SK-N-SH (cell line): ENCODE measurements at regions not wholly inside any gene's neighbourhood (a gene's known extent, or its start where the extent isn't known, plus 50 kb on each side); places are given as distances from the start of the nearest gene placed in this dataset.

Source experiments
- CTCF ChIA-PET: fragments of 300-600, 350-600 bp; formaldehyde crosslinking; extraction: SDS; loops from one replicate; lab custom pipeline; 2021; lab: Yijun Ruan, JAX
- POLR2A ChIA-PET: fragments of 350-600 bp; sonication (Branson Sonifier 250); formaldehyde crosslinking; extraction: SDS; loops from one replicate; lab custom pipeline; 2020; ENCODE audit warnings: antibody characterized with exemption, inconsistent platforms; lab: Yijun Ruan, JAX
- DNase-seq: peaks from one replicate; pipeline ENCODE4 v3.0.0; 2012
- H2AFZ ChIP-seq: fragments of 200-600 bp; sonication (generic); 2 replicates; pipeline ENCODE4 v1.8.1; 2016; ENCODE audit warnings: antibody characterized with exemption, mild to moderate bottlenecking, low read depth
- H3F3A ChIP-seq: fragments of 200-600 bp; sonication (generic); replicated peaks from 2 replicates; pipeline ENCODE3; 2016; ENCODE audit warnings: antibody characterized with exemption, mild to moderate bottlenecking; ENCODE audit not compliant: insufficient read depth
- H3K27ac ChIP-seq, 2 experiments: fragments of 200-500 bp in 1 of 2; fragments of 200-600 bp in 1 of 2; sonication (Bioruptor generic) in 1 of 2; sonication (generic), shearing (Covaris generic) in 1 of 2; 2 replicates each; pipeline versions ENCODE4 v1.5.1 to v1.6.1; 2014 to 2016; ENCODE audit warnings: low read depth in 2 of 2, inconsistent platforms in 1 of 2, low read length in 1 of 2, mild to moderate bottlenecking in 1 of 2, mixed read lengths in 1 of 2
- H3K27me3 ChIP-seq: fragments of 200-600 bp; sonication (generic), shearing (Covaris generic); 2 replicates; pipeline ENCODE4 v1.6.1; 2016; ENCODE audit warnings: mixed run types; ENCODE audit not compliant: insufficient read depth
- H3K36me3 ChIP-seq, 2 experiments: fragments of 200-500 bp in 1 of 2; fragments of 200-600 bp in 1 of 2; sonication (Bioruptor generic) in 1 of 2; sonication (generic) in 1 of 2; replicated peaks in 1 of 2; 2 replicates each; pipeline versions ENCODE3 to v1.5.1; 2014 to 2016; ENCODE audit warnings: low read length in 1 of 2, mild to moderate bottlenecking in 1 of 2; ENCODE audit not compliant: insufficient read depth in 2 of 2, control insufficient read depth in 1 of 2
- H3K4me1 ChIP-seq, 2 experiments: fragments of 200-500 bp in 1 of 2; fragments of 200-600 bp in 1 of 2; sonication (Bioruptor generic) in 1 of 2; sonication (generic), shearing (Covaris generic) in 1 of 2; 2 replicates each; pipeline versions ENCODE4 v1.5.1 to v1.6.1; 2014 to 2016; ENCODE audit warnings: low read depth in 1 of 2, low read length in 1 of 2, mixed run types in 1 of 2; ENCODE audit not compliant: insufficient read depth in 2 of 2, control insufficient read depth in 1 of 2
- H3K4me2 ChIP-seq: fragments of 200-600 bp; sonication (generic), shearing (Covaris generic); 2 replicates; pipeline ENCODE4 v1.6.1; 2017; ENCODE audit warnings: mixed run types
- H3K4me3 ChIP-seq, 2 experiments: fragments of 200-500 bp in 1 of 2; fragments of 200-600 bp in 1 of 2; sonication (Bioruptor generic) in 1 of 2; sonication (generic), shearing (Covaris generic) in 1 of 2; 2 replicates each; pipeline versions ENCODE4 v1.5.1 to v1.8.1; 2014 to 2016; ENCODE audit warnings: low read depth in 2 of 2, inconsistent platforms in 1 of 2, low read length in 1 of 2, mild to moderate bottlenecking in 1 of 2, mixed read lengths in 1 of 2, moderate library complexity in 1 of 2
- H3K79me2 ChIP-seq: fragments of 200-600 bp; sonication (generic); 2 replicates; pipeline ENCODE4 v1.8.1; 2017; ENCODE audit warnings: mild to moderate bottlenecking; ENCODE audit not compliant: insufficient read depth
- H3K9ac ChIP-seq: fragments of 200-600 bp; sonication (generic); 2 replicates; pipeline ENCODE4 v1.6.1; 2017; ENCODE audit warnings: mixed run types
- H3K9me2 ChIP-seq: fragments of 200-600 bp; sonication (generic); 2 replicates; pipeline ENCODE4 v1.6.1; 2017; ENCODE audit warnings: mixed run types
- H3K9me3 ChIP-seq: fragments of 200-600 bp; sonication (generic); 2 replicates; pipeline ENCODE4 v1.6.1; 2017; ENCODE audit warnings: mixed run types, mild to moderate bottlenecking, moderate library complexity
- H4K20me1 ChIP-seq: fragments of 200-600 bp; sonication (generic); 2 replicates; pipeline ENCODE4 v1.6.1; 2017; ENCODE audit warnings: mild to moderate bottlenecking, mixed run types; ENCODE audit not compliant: insufficient read depth
- ELF1 ChIP-seq: IDR thresholded peaks from 2 replicates; pipeline ENCODE4 v1.4.0; 2012
- FOSL2 ChIP-seq: IDR thresholded peaks from 2 replicates; pipeline ENCODE4 v1.4.0; 2012; ENCODE audit warnings: low read depth, mild to moderate bottlenecking, moderate library complexity, borderline replicate concordance
- FOXJ3 ChIP-seq: sonication (generic); formaldehyde crosslinking; IDR thresholded peaks from 2 replicates; pipeline ENCODE4 v1.5.1; 2020; ENCODE audit warnings: mild to moderate bottlenecking, missing genetic modification reagents
- GATA2 ChIP-seq: sonication (generic); formaldehyde crosslinking; IDR thresholded peaks from 2 replicates; pipeline ENCODE4 v1.5.0; 2020; ENCODE audit warnings: mild to moderate bottlenecking, missing genetic modification reagents
- NRF1 ChIP-seq: IDR thresholded peaks from 2 replicates; pipeline ENCODE4 v1.6.1; 2012; ENCODE audit warnings: low read depth, mild to moderate bottlenecking, low read length
- POLR2AphosphoS5 ChIP-seq: IDR thresholded peaks from 2 replicates; pipeline ENCODE4 v1.6.1; 2012; ENCODE audit warnings: low read depth, low read length
- SMC3 ChIP-seq: IDR thresholded peaks from 2 replicates; pipeline ENCODE4 v1.6.1; 2012; ENCODE audit warnings: low read depth, low read length, improper control_type of control experiment
- TAF1 ChIP-seq: IDR thresholded peaks from 2 replicates; pipeline ENCODE4 v1.6.1; 2012; ENCODE audit warnings: low read depth, mild to moderate bottlenecking, low read length, moderate library complexity, borderline replicate concordance
- TCF12 ChIP-seq: IDR thresholded peaks from 2 replicates; pipeline ENCODE4 v1.4.0; 2012
- YY1 ChIP-seq: IDR thresholded peaks from 2 replicates; pipeline ENCODE4 v1.4.0; 2012; ENCODE audit warnings: low read depth, mild to moderate bottlenecking
- WGBS: methylation state at CpG from one replicate; pipeline ENCODE4 v1.1.6; 2017; ENCODE audit warnings: low lambda C conversion rate; 5-methylcytosine and 5-hydroxymethylcytosine counted together
- TF ChIP-seq, protein P1 (sequence below): fragments of 200-600 bp; sonication (generic); IDR thresholded peaks from 2 replicates; pipeline ENCODE4 v1.6.1; 2017; ENCODE audit warnings: antibody characterized with exemption, mild to moderate bottlenecking, moderate library complexity
- TF ChIP-seq, protein P2 (sequence below): IDR thresholded peaks from 2 replicates; pipeline ENCODE4; 2012
- TF ChIP-seq, protein P3 (sequence below): IDR thresholded peaks from 2 replicates; pipeline ENCODE4 v1.4.0; 2012; ENCODE audit warnings: low read depth, borderline replicate concordance
- TF ChIP-seq, protein P4 (sequence below): IDR thresholded peaks from 2 replicates; pipeline ENCODE4 v1.4.0; 2012; ENCODE audit warnings: low read depth
- TF ChIP-seq, protein P5 (sequence below): fragments of 150-350 bp; IDR thresholded peaks from 2 replicates; pipeline ENCODE4 v1.6.1; 2017; ENCODE audit warnings: antibody characterized with exemption, low read length, low read depth, borderline replicate concordance

DNA sequence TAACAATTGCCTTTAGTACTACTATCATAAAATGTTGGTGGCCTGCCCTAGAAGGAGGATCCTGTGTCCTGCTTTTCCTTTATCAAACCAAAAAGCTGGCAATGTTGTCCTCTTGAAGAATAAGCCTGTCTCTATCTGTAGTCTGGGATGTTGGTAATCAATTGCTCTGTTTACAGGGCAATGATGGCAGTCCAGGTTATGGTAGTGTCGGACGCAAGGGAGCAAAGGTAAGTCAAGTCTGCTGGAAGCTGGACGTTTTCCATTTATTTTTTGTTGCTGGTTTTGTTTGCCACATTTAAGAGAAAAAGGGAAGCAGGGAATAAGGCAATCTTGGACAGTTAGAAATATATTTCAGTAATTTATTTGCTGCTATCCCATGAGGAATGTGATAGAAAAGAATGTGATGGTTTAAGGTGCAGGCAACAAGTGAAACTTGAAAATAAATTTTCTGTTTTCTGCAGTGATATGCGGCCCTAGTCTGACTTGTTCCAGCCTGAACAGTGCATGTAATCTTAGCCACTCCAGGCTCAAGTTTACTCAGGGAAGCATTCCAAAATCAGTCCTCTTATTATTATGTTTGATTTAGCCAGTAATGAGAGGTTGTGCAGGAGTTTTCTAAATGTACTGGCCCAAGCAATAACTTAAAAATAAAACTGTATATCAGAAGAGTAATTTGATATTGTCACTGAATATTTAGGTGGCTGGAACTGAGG lies 110.3 kb downstream of the COL6A6 start:
- no peaks in the 10 kb centered on the region for H3K9me2 ChIP-seq
- ChIA-PET POLR2A (no interaction called here), CTCF (no interaction called here)
- no peaks in the 10 kb centered on the region for H3F3A ChIP-seq
- TF ChIP-seq POLR2AphosphoS5 (no peak), TCF12 (no peak), NRF1 (no peak), TAF1 (no peak), YY1 (no peak), ELF1 (no peak), FOSL2 (no peak), FOXJ3 (CRISPR knock-in tag) (no peak), SMC3 (no peak), GATA2 (no peak)
- TF ChIP-seq, protein P1, sequence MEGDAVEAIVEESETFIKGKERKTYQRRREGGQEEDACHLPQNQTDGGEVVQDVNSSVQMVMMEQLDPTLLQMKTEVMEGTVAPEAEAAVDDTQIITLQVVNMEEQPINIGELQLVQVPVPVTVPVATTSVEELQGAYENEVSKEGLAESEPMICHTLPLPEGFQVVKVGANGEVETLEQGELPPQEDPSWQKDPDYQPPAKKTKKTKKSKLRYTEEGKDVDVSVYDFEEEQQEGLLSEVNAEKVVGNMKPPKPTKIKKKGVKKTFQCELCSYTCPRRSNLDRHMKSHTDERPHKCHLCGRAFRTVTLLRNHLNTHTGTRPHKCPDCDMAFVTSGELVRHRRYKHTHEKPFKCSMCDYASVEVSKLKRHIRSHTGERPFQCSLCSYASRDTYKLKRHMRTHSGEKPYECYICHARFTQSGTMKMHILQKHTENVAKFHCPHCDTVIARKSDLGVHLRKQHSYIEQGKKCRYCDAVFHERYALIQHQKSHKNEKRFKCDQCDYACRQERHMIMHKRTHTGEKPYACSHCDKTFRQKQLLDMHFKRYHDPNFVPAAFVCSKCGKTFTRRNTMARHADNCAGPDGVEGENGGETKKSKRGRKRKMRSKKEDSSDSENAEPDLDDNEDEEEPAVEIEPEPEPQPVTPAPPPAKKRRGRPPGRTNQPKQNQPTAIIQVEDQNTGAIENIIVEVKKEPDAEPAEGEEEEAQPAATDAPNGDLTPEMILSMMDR, result no peak
- TF ChIP-seq, protein P2, sequence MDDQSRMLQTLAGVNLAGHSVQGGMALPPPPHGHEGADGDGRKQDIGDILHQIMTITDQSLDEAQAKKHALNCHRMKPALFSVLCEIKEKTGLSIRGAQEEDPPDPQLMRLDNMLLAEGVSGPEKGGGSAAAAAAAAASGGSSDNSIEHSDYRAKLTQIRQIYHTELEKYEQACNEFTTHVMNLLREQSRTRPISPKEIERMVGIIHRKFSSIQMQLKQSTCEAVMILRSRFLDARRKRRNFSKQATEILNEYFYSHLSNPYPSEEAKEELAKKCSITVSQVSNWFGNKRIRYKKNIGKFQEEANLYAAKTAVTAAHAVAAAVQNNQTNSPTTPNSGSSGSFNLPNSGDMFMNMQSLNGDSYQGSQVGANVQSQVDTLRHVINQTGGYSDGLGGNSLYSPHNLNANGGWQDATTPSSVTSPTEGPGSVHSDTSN, result no peak
- TF ChIP-seq, protein P3, sequence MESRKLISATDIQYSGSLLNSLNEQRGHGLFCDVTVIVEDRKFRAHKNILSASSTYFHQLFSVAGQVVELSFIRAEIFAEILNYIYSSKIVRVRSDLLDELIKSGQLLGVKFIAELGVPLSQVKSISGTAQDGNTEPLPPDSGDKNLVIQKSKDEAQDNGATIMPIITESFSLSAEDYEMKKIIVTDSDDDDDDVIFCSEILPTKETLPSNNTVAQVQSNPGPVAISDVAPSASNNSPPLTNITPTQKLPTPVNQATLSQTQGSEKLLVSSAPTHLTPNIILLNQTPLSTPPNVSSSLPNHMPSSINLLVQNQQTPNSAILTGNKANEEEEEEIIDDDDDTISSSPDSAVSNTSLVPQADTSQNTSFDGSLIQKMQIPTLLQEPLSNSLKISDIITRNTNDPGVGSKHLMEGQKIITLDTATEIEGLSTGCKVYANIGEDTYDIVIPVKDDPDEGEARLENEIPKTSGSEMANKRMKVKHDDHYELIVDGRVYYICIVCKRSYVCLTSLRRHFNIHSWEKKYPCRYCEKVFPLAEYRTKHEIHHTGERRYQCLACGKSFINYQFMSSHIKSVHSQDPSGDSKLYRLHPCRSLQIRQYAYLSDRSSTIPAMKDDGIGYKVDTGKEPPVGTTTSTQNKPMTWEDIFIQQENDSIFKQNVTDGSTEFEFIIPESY, result no peak
- TF ChIP-seq, protein P4, sequence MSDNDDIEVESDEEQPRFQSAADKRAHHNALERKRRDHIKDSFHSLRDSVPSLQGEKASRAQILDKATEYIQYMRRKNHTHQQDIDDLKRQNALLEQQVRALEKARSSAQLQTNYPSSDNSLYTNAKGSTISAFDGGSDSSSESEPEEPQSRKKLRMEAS, result no peak
- TF ChIP-seq, protein P5, sequence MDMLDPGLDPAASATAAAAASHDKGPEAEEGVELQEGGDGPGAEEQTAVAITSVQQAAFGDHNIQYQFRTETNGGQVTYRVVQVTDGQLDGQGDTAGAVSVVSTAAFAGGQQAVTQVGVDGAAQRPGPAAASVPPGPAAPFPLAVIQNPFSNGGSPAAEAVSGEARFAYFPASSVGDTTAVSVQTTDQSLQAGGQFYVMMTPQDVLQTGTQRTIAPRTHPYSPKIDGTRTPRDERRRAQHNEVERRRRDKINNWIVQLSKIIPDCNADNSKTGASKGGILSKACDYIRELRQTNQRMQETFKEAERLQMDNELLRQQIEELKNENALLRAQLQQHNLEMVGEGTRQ, result no peak
- H3K4me1 ChIP-seq, result no peaks in the 10 kb centered on the region
- no peak overlapping the region for H3K27ac ChIP-seq
- DNase-seq, result no peak
- no peak overlapping the region for H3K4me2 ChIP-seq
- H2AFZ ChIP-seq, result no peak overlapping the region
- H3K4me3 ChIP-seq, result no peak overlapping the region
- no peaks in the 10 kb centered on the region for H3K27me3 ChIP-seq
- H3K9me3 ChIP-seq, result no peaks in the 10 kb centered on the region
- WGBS, result 56% methylated on average over 4 of the region's 4 CpGs
- H4K20me1 ChIP-seq, result no peaks in the 10 kb centered on the region
- H3K79me2 ChIP-seq, result no peaks in the 10 kb centered on the region
- H3K36me3 ChIP-seq, result no peaks in the 10 kb centered on the region
- H3K9ac ChIP-seq, result no peak overlapping the region
